Renal pelvis (tissue), 1 donor: ENCODE measurements at regions not wholly inside any gene's neighbourhood (a gene's known extent, or its start where the extent isn't known, plus 50 kb on each side); places are given as distances from the start of the nearest gene placed in this dataset.
"Not testable (repeated sequence)": the region's sequence is repeated elsewhere in the genome, so short reads cannot be mapped to it uniquely, and the experiment has no call there.

Experiments used
- DNase-seq: peaks from one replicate; pipeline ENCODE4 v3.0.0-alpha.2; 2013

GRCh38 chr2:225748609-225749008 lies 349.1 kb downstream of the NYAP2 start:
- DNase-seq = no peak

- DNase-seq = not testable (repeated sequence)
These were observed 344.5 kb downstream of the NYAP2 start for GRCh38 chr2:225743996-225744395.

- DNase-seq = no peak
These were observed 343.0 kb downstream of the NYAP2 start for GRCh38 chr2:225742487-225742886.

- DNase-seq = no peak
These were observed 340.6 kb downstream of the NYAP2 start for GRCh38 chr2:225740086-225740485.

- no peak for DNase-seq
These were observed 339.8 kb downstream of the NYAP2 start for GRCh38 chr2:225739328-225739727.

GRCh38 chr2:225738735-225739134 lies 339.2 kb downstream of the NYAP2 start:
- DNase-seq = no peak

- no peak for DNase-seq
These were observed 338.0 kb downstream of the NYAP2 start for GRCh38 chr2:225737556-225737955.

- DNase-seq = peak; percentile 14
These were observed 336.3 kb downstream of the NYAP2 start for GRCh38 chr2:225735844-225736243.

GRCh38 chr2:225725726-225726125 lies 326.2 kb downstream of the NYAP2 start:
- no peak for DNase-seq
